GM12872 (cell line): ENCODE measurements at regions not wholly inside any gene's neighbourhood (a gene's known extent, or its start where the extent isn't known, plus 50 kb on each side); places are given as distances from the start of the nearest gene placed in this dataset.

ENCODE experiments used
- TF ChIP-seq, protein P1 (sequence below): IDR thresholded peaks from 3 replicates; pipeline ENCODE4 v1.5.1; 2011; ENCODE audit warnings: low read depth, mild to moderate bottlenecking, low read length, moderate library complexity; ENCODE audit not compliant: insufficient read depth

DNA sequence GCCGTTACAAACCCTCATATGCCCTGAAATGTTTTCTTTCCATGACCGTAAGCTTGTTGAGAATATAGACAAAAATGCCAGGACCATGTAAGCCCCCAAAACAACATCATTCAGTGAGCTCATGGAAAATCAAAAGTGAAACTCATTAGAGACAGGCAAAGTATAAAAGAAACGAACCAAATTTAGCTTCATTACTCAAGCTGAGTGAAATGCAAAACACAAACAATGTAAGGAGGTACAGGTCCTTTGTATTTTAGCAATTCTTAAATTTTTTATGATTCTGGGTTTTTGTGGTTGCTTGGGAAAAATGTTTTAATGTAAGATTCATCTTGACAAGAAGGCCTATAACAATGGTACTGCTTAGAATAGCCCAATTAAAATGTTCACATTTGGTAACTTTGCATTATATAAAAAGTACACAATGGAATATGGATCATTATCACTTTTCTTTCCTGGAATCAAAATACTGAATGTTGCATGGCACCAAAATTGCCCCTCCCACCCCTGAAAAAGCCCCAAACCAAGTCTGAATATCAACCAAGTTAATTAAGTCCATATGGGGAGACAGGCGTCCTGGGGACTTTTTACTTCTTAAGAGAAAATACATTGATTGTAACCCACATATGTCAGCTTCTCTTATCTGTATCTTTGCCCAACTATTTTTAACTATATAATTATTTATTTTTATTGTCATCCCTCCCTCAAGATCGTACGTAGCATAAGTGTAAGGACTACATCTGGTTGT is 247.7 kb upstream of the CDIN1 start:
- TF ChIP-seq, protein P1, sequence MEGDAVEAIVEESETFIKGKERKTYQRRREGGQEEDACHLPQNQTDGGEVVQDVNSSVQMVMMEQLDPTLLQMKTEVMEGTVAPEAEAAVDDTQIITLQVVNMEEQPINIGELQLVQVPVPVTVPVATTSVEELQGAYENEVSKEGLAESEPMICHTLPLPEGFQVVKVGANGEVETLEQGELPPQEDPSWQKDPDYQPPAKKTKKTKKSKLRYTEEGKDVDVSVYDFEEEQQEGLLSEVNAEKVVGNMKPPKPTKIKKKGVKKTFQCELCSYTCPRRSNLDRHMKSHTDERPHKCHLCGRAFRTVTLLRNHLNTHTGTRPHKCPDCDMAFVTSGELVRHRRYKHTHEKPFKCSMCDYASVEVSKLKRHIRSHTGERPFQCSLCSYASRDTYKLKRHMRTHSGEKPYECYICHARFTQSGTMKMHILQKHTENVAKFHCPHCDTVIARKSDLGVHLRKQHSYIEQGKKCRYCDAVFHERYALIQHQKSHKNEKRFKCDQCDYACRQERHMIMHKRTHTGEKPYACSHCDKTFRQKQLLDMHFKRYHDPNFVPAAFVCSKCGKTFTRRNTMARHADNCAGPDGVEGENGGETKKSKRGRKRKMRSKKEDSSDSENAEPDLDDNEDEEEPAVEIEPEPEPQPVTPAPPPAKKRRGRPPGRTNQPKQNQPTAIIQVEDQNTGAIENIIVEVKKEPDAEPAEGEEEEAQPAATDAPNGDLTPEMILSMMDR: no peak

DNA sequence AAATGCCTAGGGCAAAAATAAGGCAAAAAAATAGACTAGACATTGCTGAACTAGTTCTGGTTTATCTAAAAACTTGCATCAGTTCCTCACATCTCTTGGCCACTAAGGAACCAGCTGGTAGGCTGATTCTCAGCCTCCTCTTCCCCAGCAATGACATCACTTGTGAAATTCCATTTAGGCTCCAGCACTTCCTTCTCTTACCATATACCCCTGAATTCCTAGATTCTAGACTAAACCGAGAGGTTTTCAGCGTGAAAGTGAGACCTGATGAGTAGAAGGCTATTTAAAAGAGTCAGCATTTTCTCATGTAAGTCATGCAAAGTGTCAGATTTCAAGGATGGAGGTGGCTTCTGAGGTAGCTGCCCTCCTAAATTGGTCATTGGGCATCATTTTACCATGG is 247.1 kb upstream of the CDIN1 start:
- TF ChIP-seq, protein P1: no peak

DNA sequence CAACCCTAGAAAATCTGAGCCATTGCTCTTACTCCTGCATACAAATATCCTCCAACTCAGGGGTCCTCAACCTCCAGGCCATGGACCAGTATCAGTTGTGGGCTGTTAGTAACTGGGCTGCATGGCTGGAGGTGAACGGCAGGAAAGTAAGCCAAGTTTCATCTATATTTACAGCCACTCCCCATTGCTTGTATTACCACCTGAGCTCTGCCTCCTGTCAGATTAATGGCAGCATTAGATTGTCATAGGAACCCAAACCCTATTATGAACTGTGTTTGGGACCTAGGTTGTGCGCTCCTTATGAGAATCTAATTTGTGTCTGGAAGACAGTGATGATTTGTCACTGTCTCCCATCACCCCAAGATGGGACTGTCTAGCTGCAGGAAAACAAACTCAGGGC is 246.5 kb upstream of the CDIN1 start:
- TF ChIP-seq, protein P1: no peak

DNA sequence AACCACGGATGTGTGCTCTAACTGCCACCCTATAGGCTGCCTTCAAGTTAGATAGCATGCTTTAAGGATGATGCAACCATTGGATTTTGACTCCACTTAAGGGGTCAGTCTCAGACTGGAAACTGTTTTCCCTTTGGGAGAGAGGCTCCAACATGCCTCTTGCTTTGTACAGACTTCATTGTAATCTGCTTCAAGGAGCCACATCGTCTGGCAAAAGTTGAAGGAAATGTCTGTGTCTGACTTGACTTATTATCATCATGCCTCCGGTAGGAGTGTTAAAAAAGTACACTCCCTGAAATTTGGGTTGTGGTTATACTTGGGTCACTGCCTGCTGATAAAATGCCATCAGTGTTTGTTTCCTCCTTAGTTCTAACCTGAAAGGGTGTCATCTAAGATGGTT is 245.4 kb upstream of the CDIN1 start:
- TF ChIP-seq, protein P1: no peak

DNA sequence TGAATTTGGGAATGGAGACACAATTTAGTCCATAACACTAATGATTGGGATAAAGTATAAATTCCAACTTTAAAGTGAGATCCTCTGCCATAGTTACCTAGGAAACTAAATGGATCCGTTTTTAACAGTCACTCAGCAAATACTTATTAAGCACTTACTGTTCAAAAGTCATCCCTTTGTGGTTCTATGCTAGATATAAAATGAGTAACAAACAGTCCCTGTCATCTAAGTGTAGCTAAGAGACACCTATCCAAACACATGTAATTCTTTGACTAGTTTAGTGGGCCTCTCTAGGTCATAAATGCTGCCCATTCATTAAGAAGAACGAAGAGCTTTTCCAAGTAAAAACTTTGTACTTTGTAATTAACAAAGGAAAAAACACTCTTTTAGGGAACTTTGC is 244.2 kb upstream of the CDIN1 start:
- TF ChIP-seq, protein P1: no peak

DNA sequence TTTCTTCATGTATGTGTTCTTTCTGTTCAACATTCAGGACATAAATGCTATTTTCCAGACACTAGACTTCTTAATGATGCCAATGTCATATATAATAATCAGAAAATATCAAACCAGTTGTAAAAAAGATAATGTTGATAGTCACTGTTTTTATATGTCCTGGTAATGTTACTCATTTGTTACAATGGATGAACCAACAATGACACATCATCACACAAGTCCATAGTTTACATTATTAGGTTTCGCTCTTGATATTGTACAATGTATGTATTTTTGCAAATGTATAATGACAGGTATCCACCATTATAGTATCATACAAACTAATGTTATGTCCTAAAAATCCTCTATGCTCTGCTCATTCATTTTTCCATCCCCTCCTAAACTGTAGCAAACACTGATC is 243.8 kb upstream of the CDIN1 start:
- TF ChIP-seq, protein P1: no peak

DNA sequence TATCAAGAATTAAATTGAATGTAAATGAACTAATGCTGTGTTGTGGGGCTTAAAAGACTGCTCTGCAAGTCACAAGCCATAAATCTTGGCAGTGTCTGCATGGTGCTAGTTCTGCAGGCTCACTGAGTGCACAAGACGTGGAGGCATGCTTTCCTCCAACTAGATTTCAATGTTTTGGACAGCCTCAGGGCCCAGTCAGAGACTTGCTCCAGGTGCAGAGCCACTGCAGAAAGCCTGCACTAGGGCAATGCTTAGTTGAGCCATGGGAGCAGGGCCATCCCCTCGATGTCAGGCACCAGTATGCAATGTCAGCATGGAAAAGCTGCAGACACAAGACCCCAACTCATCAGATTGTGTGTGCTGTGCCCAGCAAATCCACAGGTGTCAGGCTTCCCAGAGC is 234.5 kb upstream of the CDIN1 start:
- TF ChIP-seq, protein P1: no peak
